ENCODE measurements at regions not wholly inside any gene's neighbourhood (a gene's known extent, or its start where the extent isn't known, plus 50 kb on each side); places are given as distances from the start of the nearest gene placed in this dataset.

GRCh38 chr21:43351501-43352153 is 75.3 kb downstream of the SIK1 start:
- TF ChIP-seq CTCF (conservative IDR thresholded peaks at IDR 0.05; ENCODE audit: low read depth, low read length) (no peak), EZH2 (IDR thresholded peaks at IDR 0.05; ENCODE audit: borderline replicate concordance, low read depth, low read length, poor library complexity, severe bottlenecking) (no peak)

Measured in A673 (cell line).